OCI-LY1 (cell line): ENCODE measurements at regions not wholly inside any gene's neighbourhood (a gene's known extent, or its start where the extent isn't known, plus 50 kb on each side); places are given as distances from the start of the nearest gene placed in this dataset.

Experiments used
- H2AFZ ChIP-seq: fragments of 200-600 bp; sonication (generic), shearing (Covaris generic); 2 replicates; pipeline ENCODE4 v1.6.0; 2014; ENCODE audit warnings: antibody characterized with exemption, mild to moderate bottlenecking, low read length
- H3F3A ChIP-seq: fragments of 200-600 bp; sonication (generic), shearing (Covaris generic); 2 replicates; pipeline ENCODE4 v1.6.0; 2014; ENCODE audit warnings: mild to moderate bottlenecking, antibody characterized with exemption, low read length, moderate library complexity; ENCODE audit not compliant: insufficient read depth
- H3K27ac ChIP-seq: fragments of 200-600 bp; sonication (generic); 2 replicates; pipeline ENCODE4 v1.5.1; 2014; ENCODE audit warnings: low read length, mixed run types, mild to moderate bottlenecking, low read depth; ENCODE audit not compliant: poor library complexity, severe bottlenecking
- H3K27me3 ChIP-seq: fragments of 200-600 bp; sonication (generic); 2 replicates; pipeline ENCODE4 v1.6.0; 2014; ENCODE audit warnings: antibody characterized with exemption, mild to moderate bottlenecking, low read length, moderate library complexity; ENCODE audit not compliant: insufficient read depth
- H3K36me3 ChIP-seq: fragments of 200-600 bp; sonication (generic); 2 replicates; pipeline ENCODE4 v1.6.1; 2014; ENCODE audit warnings: mild to moderate bottlenecking, antibody characterized with exemption, low read length, moderate library complexity, mixed read lengths; ENCODE audit not compliant: insufficient read depth
- H3K4me1 ChIP-seq: fragments of 200-600 bp; sonication (generic); 2 replicates; pipeline ENCODE4 v1.5.1; 2014; ENCODE audit warnings: mild to moderate bottlenecking, low read length, moderate library complexity; ENCODE audit not compliant: insufficient read depth, severe bottlenecking
- H3K4me2 ChIP-seq: fragments of 200-600 bp; sonication (generic), shearing (Covaris generic); 2 replicates; pipeline ENCODE4 v1.6.1; 2014; ENCODE audit warnings: low read length
- H3K4me3 ChIP-seq: fragments of 200-600 bp; sonication (generic); 2 replicates; pipeline ENCODE4 v1.5.1; 2014; ENCODE audit warnings: low read length, low read depth, mild to moderate bottlenecking, mixed read lengths; ENCODE audit not compliant: poor library complexity, severe bottlenecking
- H3K79me2 ChIP-seq: fragments of 200-600 bp; shearing (Covaris generic); 2 replicates; pipeline ENCODE4 v1.6.1; 2016; ENCODE audit warnings: mixed run types, low read length, mixed read lengths; ENCODE audit not compliant: insufficient read depth
- H3K9ac ChIP-seq: fragments of 200-600 bp; sonication (generic), shearing (Covaris generic); 2 replicates; pipeline ENCODE4 v1.6.1; 2014; ENCODE audit warnings: mild to moderate bottlenecking, low read length, mixed read lengths
- H3K9me2 ChIP-seq: fragments of 200-600 bp; sonication (generic), shearing (Covaris generic); 2 replicates; pipeline ENCODE4 v1.6.1; 2014; ENCODE audit warnings: low read depth, mild to moderate bottlenecking, low read length, mixed read lengths
- H3K9me3 ChIP-seq: fragments of 200-600 bp; shearing (Covaris generic); 2 replicates; pipeline ENCODE4 v1.6.1; 2014; ENCODE audit warnings: low read length, mixed read lengths
- H4K20me1 ChIP-seq: fragments of 200-600 bp; sonication (generic), shearing (Covaris generic); 2 replicates; pipeline ENCODE4 v1.6.0; 2016; ENCODE audit warnings: mild to moderate bottlenecking, low read length; ENCODE audit not compliant: insufficient read depth
- EZH2 ChIP-seq: fragments of 200-600 bp; sonication (generic), shearing (Covaris generic); IDR thresholded peaks from 2 replicates; pipeline ENCODE4 v1.8.0; 2017; ENCODE audit warnings: borderline replicate concordance, mixed run types, mild to moderate bottlenecking, antibody characterized with exemption, low read length, moderate library complexity, mixed read lengths
- TF ChIP-seq, protein P1 (sequence below): fragments of 200-600 bp; sonication (generic), shearing (Covaris generic); IDR thresholded peaks from 2 replicates; pipeline ENCODE4 v1.5.1; 2017; ENCODE audit warnings: mild to moderate bottlenecking, antibody characterized with exemption, low read length, moderate library complexity, mixed read lengths

DNA sequence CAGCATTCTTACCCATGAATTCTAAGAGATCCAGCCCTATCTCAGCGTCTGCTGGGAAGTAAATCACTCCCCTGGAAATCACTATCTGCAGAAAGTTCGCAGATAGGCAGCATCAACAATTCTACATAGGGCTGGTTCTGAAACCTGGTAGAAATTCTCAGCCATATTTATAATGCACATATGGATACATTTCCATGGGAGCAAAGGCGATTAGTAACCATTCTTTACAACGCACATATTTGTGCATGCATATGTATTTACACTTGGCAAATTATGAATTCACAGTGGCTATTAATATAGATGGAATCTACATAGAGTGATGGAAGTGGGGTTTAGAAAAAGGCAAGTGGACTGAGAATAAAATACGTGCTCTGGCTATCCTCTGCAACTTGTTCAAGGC lies 128.0 kb upstream of the FOXB1 start:
- no peaks in the 10 kb centered on the region for H3K79me2 ChIP-seq

GRCh38 chr15:59873644-59874272 lies 130.4 kb upstream of the FOXB1 start:
- Histone ChIP-seq H4K20me1 (no peaks in the 10 kb centered on the region), H3K9ac (no peak overlapping the region), H3K4me2 (no peak overlapping the region), H3K36me3 (no peaks in the 10 kb centered on the region), H3K27ac (no peak overlapping the region), H3K9me3 (no peaks in the 10 kb centered on the region), H3F3A (no peaks in the 10 kb centered on the region), H3K9me2 (no peaks in the 10 kb centered on the region), H3K27me3 (no peaks in the 10 kb centered on the region), H2AFZ (no peak overlapping the region), H3K4me1 (no peaks in the 10 kb centered on the region), H3K79me2 (no peaks in the 10 kb centered on the region), H3K4me3 (no peak overlapping the region)
- TF ChIP-seq, protein P1, sequence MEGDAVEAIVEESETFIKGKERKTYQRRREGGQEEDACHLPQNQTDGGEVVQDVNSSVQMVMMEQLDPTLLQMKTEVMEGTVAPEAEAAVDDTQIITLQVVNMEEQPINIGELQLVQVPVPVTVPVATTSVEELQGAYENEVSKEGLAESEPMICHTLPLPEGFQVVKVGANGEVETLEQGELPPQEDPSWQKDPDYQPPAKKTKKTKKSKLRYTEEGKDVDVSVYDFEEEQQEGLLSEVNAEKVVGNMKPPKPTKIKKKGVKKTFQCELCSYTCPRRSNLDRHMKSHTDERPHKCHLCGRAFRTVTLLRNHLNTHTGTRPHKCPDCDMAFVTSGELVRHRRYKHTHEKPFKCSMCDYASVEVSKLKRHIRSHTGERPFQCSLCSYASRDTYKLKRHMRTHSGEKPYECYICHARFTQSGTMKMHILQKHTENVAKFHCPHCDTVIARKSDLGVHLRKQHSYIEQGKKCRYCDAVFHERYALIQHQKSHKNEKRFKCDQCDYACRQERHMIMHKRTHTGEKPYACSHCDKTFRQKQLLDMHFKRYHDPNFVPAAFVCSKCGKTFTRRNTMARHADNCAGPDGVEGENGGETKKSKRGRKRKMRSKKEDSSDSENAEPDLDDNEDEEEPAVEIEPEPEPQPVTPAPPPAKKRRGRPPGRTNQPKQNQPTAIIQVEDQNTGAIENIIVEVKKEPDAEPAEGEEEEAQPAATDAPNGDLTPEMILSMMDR, result no peak
- no peak for TF ChIP-seq EZH2

More for the DNA sequence above, 128.0 kb upstream of the FOXB1 start:
- no peaks in the 10 kb centered on the region for H3K9me3 ChIP-seq
- no peak overlapping the region for H2AFZ ChIP-seq
- no peaks in the 10 kb centered on the region for H3K27me3 ChIP-seq
- no peak overlapping the region for H3K4me2 ChIP-seq
- no peaks in the 10 kb centered on the region for H4K20me1 ChIP-seq
- H3K36me3 ChIP-seq, result no peaks in the 10 kb centered on the region
- H3K4me1 ChIP-seq, result no peaks in the 10 kb centered on the region
- TF ChIP-seq, protein P1, result no peak
- TF ChIP-seq EZH2, result no peak
- H3K27ac ChIP-seq, result no peak overlapping the region
- no peaks in the 10 kb centered on the region for H3K9me2 ChIP-seq
- H3K9ac ChIP-seq, result no peak overlapping the region
- no peaks in the 10 kb centered on the region for H3F3A ChIP-seq
- H3K4me3 ChIP-seq, result no peak overlapping the region

GRCh38 chr15:59867086-59867855 lies 136.8 kb upstream of the FOXB1 start:
- Histone ChIP-seq H3K4me3 (no peak overlapping the region), H3K9me3 (no peaks in the 10 kb centered on the region), H4K20me1 (no peaks in the 10 kb centered on the region), H3K4me1 (no peaks in the 10 kb centered on the region), H3K9ac (no peak overlapping the region), H3K9me2 (no peaks in the 10 kb centered on the region), H3K79me2 (no peaks in the 10 kb centered on the region), H3K36me3 (no peaks in the 10 kb centered on the region), H3K27me3 (no peaks in the 10 kb centered on the region), H3K27ac (no peak overlapping the region), H2AFZ (no peak overlapping the region), H3K4me2 (no peak overlapping the region), H3F3A (no peaks in the 10 kb centered on the region)
- TF ChIP-seq, protein P1, result no peak
- TF ChIP-seq EZH2, result no peak
